Keratinocyte (primary cell): ENCODE measurements at regions not wholly inside any gene's neighbourhood (a gene's known extent, or its start where the extent isn't known, plus 50 kb on each side); places are given as distances from the start of the nearest gene placed in this dataset.
"Not testable (repeated sequence)": the region's sequence is repeated elsewhere in the genome, so short reads cannot be mapped to it uniquely, and the experiment has no call there.

ENCODE experiments used
- DNase-seq: peaks from one replicate; pipeline ENCODE4 v3.0.0-alpha.2; 2011; ENCODE audit warnings: low read depth, missing footprints, low spot score
- FAIRE-seq: peaks from 2 replicates; lab custom pipeline; 2011; peaks lifted over from hg19 to GRCh38; lab: Jason Lieb, UNC
- H2AFZ ChIP-seq: 2 replicates; pipeline ENCODE4 v1.6.0; 2012; ENCODE audit warnings: low read length, control low read depth, inconsistent platforms; ENCODE audit not compliant: control insufficient read depth
- H3K27ac ChIP-seq: 2 replicates; pipeline ENCODE4 v1.5.1; 2011; ENCODE audit warnings: low read length; ENCODE audit not compliant: control insufficient read depth, insufficient read depth
- H3K27me3 ChIP-seq: 3 replicates; pipeline ENCODE4 v1.6.0; 2011; ENCODE audit warnings: low read length; ENCODE audit not compliant: control insufficient read depth, insufficient read depth; ENCODE audit errors: extremely low read depth
- H3K36me3 ChIP-seq, 2 experiments: 2 replicates in 1 of 2; 3 replicates in 1 of 2; pipeline ENCODE4 v1.5.1; 2011; ENCODE audit warnings: low read length in 2 of 2, mild to moderate bottlenecking in 1 of 2; ENCODE audit not compliant: control insufficient read depth in 2 of 2, insufficient read depth in 2 of 2; ENCODE audit errors: extremely low read depth in 1 of 2
- H3K4me1 ChIP-seq: 3 replicates; pipeline ENCODE4 v1.5.1; 2011; ENCODE audit warnings: low read length; ENCODE audit not compliant: control insufficient read depth, insufficient read depth; ENCODE audit errors: extremely low read depth
- H3K4me2 ChIP-seq: 3 replicates; pipeline ENCODE4 v1.6.0; 2011; ENCODE audit warnings: low read depth, low read length; ENCODE audit not compliant: control insufficient read depth, insufficient read depth; ENCODE audit errors: extremely low read depth
- H3K4me3 ChIP-seq, 3 experiments: fragments of 200-600 bp in 1 of 3; sonication (generic) in 1 of 3; 2 replicates in 2 of 3; 3 replicates in 1 of 3; pipeline ENCODE4 v1.5.1; 2011 to 2016; ENCODE audit warnings: low read length in 3 of 3, mild to moderate bottlenecking in 3 of 3, control low read depth in 2 of 3, inconsistent platforms in 1 of 3, low read depth in 1 of 3, mixed read lengths in 1 of 3, mixed run types in 1 of 3, moderate library complexity in 1 of 3; ENCODE audit not compliant: control insufficient read depth in 2 of 3, insufficient read depth in 2 of 3; ENCODE audit errors: extremely low read depth in 1 of 3
- H3K79me2 ChIP-seq: 2 replicates; pipeline ENCODE4 v1.6.0; 2012; ENCODE audit warnings: low read length; ENCODE audit not compliant: control insufficient read depth, insufficient read depth
- H3K9ac ChIP-seq: 3 replicates; pipeline ENCODE4 v1.6.0; 2011; ENCODE audit warnings: low read length; ENCODE audit not compliant: control insufficient read depth, insufficient read depth; ENCODE audit errors: extremely low read depth
- H3K9me1 ChIP-seq: 3 replicates; pipeline ENCODE4 v1.6.0; 2011; ENCODE audit warnings: low read length; ENCODE audit not compliant: control insufficient read depth, insufficient read depth; ENCODE audit errors: extremely low read depth
- H3K9me3 ChIP-seq: 2 replicates; pipeline ENCODE4 v1.5.1; 2012; ENCODE audit warnings: low read depth, low read length; ENCODE audit not compliant: control insufficient read depth
- H4K20me1 ChIP-seq: 3 replicates; pipeline ENCODE4 v1.6.0; 2011; ENCODE audit warnings: low read length; ENCODE audit not compliant: control insufficient read depth, insufficient read depth; ENCODE audit errors: extremely low read depth
- CTCF ChIP-seq, 3 experiments: IDR thresholded peaks in 1 of 3; conservative IDR thresholded peaks in 1 of 3; optimal IDR thresholded peaks in 1 of 3; 2 replicates in 2 of 3; 3 replicates in 1 of 3; pipeline versions ENCODE3 to v1.5.1; 2011; ENCODE audit warnings: low read length in 3 of 3, mild to moderate bottlenecking in 3 of 3, moderate library complexity in 2 of 3, control low read depth in 1 of 3, inconsistent platforms in 1 of 3; ENCODE audit not compliant: insufficient read depth in 2 of 3; ENCODE audit errors: extremely low read depth in 1 of 3
- EZH2 ChIP-seq: IDR thresholded peaks from one replicate; pipeline ENCODE4 v1.6.1; 2012; ENCODE audit warnings: inconsistent platforms, mild to moderate bottlenecking, low read length, moderate library complexity
- dilution Hi-C: fragments of 300-500 bp; cut with MboI; formaldehyde crosslinking; loops from one replicate; pipeline ENCODE4 v1.7.0; 2020; ENCODE audit warnings: low sequenced_read_pairs; ENCODE audit not compliant: extremely low pct_ligation_motif_present

- Histone ChIP-seq H3K4me2 (no peak overlapping the region), H3K27me3 (no peaks in the 10 kb centered on the region), H4K20me1 (no peaks in the 10 kb centered on the region), H3K36me3 (no peaks in the 10 kb centered on the region), H3K27ac (no peak overlapping the region), H3K9ac (no peak overlapping the region), H3K9me3 (no peaks in the 10 kb centered on the region), H3K79me2 (no peaks in the 10 kb centered on the region), H3K9me1 (no peaks in the 10 kb centered on the region), H3K4me3 (no peak overlapping the region), H2AFZ (no peak overlapping the region), H3K4me1 (peaks cover 7% of the 10 kb centered on the region)
- no peak for FAIRE-seq
- TF ChIP-seq EZH2 (no peak), CTCF (optimal IDR thresholded peaks at IDR 0.05 in 1 of 3, IDR thresholded peaks at IDR 0.05 in 1 of 3, conservative IDR thresholded peaks at IDR 0.05 in 1 of 3; ENCODE audit: extremely low read depth in 1 of 3, insufficient read depth in 2 of 3, low read length in 3 of 3) (no peak)
- dilution Hi-C loops: no loop called here
- DNase-seq: no peak
Measured at GRCh38 chr12:89824822-89825221, 116.2 kb upstream of the ATP2B1 start.

GRCh38 chr12:89822992-89823391, 114.4 kb upstream of the ATP2B1 start:
- FAIRE-seq, H3K4me3 ChIP-seq, H2AFZ ChIP-seq, H3K4me2 ChIP-seq, H3K9me3 ChIP-seq, H3K27ac ChIP-seq, H4K20me1 ChIP-seq, H3K36me3 ChIP-seq, DNase-seq, H3K27me3 ChIP-seq, H3K9me1 ChIP-seq, dilution Hi-C loops, H3K79me2 ChIP-seq, H3K4me1 ChIP-seq, H3K9ac ChIP-seq: not testable (repeated sequence)

- H3K27me3 ChIP-seq: no peaks in the 10 kb centered on the region
- TF ChIP-seq EZH2 (no peak), CTCF (optimal IDR thresholded peaks at IDR 0.05 in 1 of 3, IDR thresholded peaks at IDR 0.05 in 1 of 3, conservative IDR thresholded peaks at IDR 0.05 in 1 of 3; ENCODE audit: extremely low read depth in 1 of 3, insufficient read depth in 2 of 3, low read length in 3 of 3) (no peak)
- no peak overlapping the region for H3K4me2 ChIP-seq
- no peaks in the 10 kb centered on the region for H3K9me1 ChIP-seq
- DNase-seq (no peak), FAIRE-seq (peak; percentile 9)
- H4K20me1 ChIP-seq: no peaks in the 10 kb centered on the region
- no peak overlapping the region for H3K9ac ChIP-seq
- H3K79me2 ChIP-seq: no peaks in the 10 kb centered on the region
- no peak overlapping the region for H2AFZ ChIP-seq
- H3K36me3 ChIP-seq: no peaks in the 10 kb centered on the region
- no peak overlapping the region for H3K27ac ChIP-seq
- dilution Hi-C loops: no loop called here
- peaks cover 7% of the 10 kb centered on the region for H3K4me1 ChIP-seq
- no peaks in the 10 kb centered on the region for H3K9me3 ChIP-seq
- H3K4me3 ChIP-seq: no peak overlapping the region
Measured at GRCh38 chr12:89821896-89822295, 113.3 kb upstream of the ATP2B1 start.
